SJCRH30 (cell line): ENCODE measurements at regions not wholly inside any gene's neighbourhood (a gene's known extent, or its start where the extent isn't known, plus 50 kb on each side); places are given as distances from the start of the nearest gene placed in this dataset.

Experiments
- DNase-seq, 2 experiments: peaks; one replicate each; pipeline ENCODE4 v3.0.0-alpha.2; 2015 to 2020
- H3K27ac ChIP-seq: fragments of 250-450 bp; sonication (Bioruptor Pico); 2 replicates; pipeline ENCODE4 v1.5.1; 2020; ENCODE audit warnings: mild to moderate bottlenecking, moderate library complexity
- H3K27me3 ChIP-seq: fragments of 250-450 bp; sonication (Bioruptor Pico); 2 replicates; pipeline ENCODE4 v1.5.1; 2020; ENCODE audit warnings: mild to moderate bottlenecking, moderate library complexity
- H3K36me3 ChIP-seq: fragments of 250-450 bp; sonication (Bioruptor Pico); 2 replicates; pipeline ENCODE4 v1.5.1; 2020; ENCODE audit warnings: mild to moderate bottlenecking, moderate library complexity
- H3K4me1 ChIP-seq: fragments of 250-450 bp; sonication (Bioruptor Pico); 2 replicates; pipeline ENCODE4 v1.5.1; 2020; ENCODE audit warnings: mild to moderate bottlenecking, moderate library complexity
- H3K4me3 ChIP-seq: fragments of 250-450 bp; sonication (Bioruptor Pico); 2 replicates; pipeline ENCODE4 v1.5.1; 2020; ENCODE audit warnings: mild to moderate bottlenecking, moderate library complexity
- H3K9me3 ChIP-seq: fragments of 250-450 bp; sonication (Bioruptor Pico); replicated peaks from 2 replicates; pipeline ENCODE4 v1.5.1; 2020; ENCODE audit warnings: mild to moderate bottlenecking, moderate library complexity

DNA sequence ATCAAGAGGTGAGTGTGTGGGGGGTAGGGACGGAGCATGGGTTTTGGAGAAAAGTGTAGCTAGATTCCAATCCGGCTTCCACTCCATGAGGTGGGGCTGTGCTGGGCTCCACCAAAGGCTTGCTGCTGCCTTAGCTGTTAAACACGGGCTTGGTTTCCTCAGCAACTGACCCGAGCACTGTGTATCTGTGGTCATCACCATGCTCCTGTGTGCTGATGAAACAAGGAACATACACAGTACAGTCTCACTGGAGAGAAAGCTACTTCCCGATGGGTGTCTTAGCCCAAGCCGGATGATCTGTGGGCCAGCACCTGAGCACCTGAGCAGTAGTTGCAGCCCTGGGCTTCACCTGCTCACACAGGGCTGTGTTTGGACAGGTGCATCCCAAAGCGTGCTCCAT is 52.9 kb upstream of the VRK1 start:
- Histone ChIP-seq H3K27ac (no peak overlapping the region), H3K4me1 (peaks cover 3% of the 10 kb centered on the region; the same call in 1 of the 2 replicates), H3K27me3 (peaks cover 9% of the 10 kb centered on the region), H3K4me3 (no peak overlapping the region), H3K36me3 (no peaks in the 10 kb centered on the region), H3K9me3 (no peaks in the 10 kb centered on the region)
- no peak for DNase-seq

DNA sequence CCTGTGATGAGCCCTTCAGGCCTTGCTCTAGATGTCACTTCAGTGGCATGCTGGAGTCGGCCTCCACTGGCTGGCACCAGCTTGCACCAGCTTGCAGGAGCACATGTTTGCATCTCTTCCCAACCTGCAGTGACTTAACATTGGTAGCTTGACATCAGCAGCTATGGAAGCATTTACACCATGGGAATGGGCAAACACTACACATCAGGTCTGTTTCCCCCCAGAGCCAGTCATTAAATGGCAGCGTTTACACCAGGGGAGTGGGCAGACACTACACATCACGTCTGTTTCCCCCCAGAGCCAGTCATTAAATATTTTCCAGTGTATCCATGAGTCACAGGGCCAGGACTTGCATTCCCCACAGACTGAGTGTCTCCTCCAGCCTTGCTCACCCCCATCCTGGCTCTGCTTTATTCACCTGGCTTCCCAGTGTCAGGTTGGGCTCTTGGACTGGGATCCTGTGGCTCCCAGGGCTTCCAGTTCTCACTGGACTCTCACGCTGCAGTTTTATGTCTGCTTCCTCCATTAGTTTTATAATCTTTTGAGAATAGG is 51.6 kb upstream of the VRK1 start:
- no peaks in the 10 kb centered on the region for H3K36me3 ChIP-seq
- no peak overlapping the region for H3K27ac ChIP-seq
- peaks cover 9% of the 10 kb centered on the region; the same call in 1 of the 2 replicates for H3K27me3 ChIP-seq
- no peaks in the 10 kb centered on the region for H3K9me3 ChIP-seq
- DNase-seq = no peak
- H3K4me3 ChIP-seq = no peak overlapping the region
- 0 out of 2 replicates have a peak, but pooled peaks cover 2% of the 10 kb centered on the region for H3K4me1 ChIP-seq

DNA sequence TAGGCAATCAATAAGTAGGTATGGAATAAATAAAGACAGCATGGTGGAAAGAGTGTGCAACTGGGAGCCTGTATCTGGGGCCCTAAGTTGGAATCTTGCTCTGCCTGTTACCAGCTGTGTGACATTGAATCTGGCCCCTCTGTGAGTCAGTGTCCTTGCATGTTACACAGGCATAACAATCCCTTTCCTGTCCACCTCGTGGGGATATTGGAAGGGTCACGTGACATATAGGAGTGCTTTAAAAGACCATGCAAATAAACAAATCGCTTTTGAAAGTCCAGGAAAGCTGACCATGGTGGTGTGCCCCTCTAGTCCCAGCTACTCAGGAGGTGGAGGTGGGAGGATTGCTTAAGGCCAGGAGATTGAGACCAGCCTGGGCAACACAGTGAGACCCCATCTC is 51.1 kb upstream of the VRK1 start:
- no peak overlapping the region for H3K27ac ChIP-seq
- H3K4me1 ChIP-seq = no peaks in the 10 kb centered on the region
- H3K36me3 ChIP-seq = no peaks in the 10 kb centered on the region
- no peak overlapping the region for H3K4me3 ChIP-seq
- peaks cover 9% of the 10 kb centered on the region; the same call in 1 of the 2 replicates for H3K27me3 ChIP-seq
- no peak for DNase-seq
- no peaks in the 10 kb centered on the region for H3K9me3 ChIP-seq

DNA sequence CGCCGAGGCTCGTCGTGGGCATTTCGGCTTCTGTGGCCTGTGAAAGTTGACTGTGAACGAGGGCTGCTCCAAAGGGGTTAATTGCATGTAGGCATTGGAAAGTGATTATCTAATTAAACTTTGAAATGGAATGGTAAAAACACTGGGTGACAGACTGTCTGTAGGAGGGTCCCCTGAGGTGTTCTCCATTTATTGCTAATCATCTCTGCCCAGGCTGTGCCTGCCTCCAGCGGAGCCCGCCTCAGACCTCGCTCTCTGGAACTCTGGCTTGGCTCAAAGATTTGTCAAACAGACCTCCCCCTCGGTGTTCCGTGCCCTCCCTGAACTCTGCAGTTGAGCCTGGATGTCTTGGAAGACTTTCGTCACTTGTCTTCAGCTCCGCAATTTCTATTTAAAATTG is 50.2 kb upstream of the VRK1 start:
- H3K36me3 ChIP-seq = no peaks in the 10 kb centered on the region
- peaks cover 9% of the 10 kb centered on the region; the same call in 1 of the 2 replicates for H3K27me3 ChIP-seq
- no peaks in the 10 kb centered on the region for H3K4me1 ChIP-seq
- no peak overlapping the region for H3K27ac ChIP-seq
- no peak overlapping the region for H3K4me3 ChIP-seq
- H3K9me3 ChIP-seq = no peaks in the 10 kb centered on the region
- DNase-seq = no peak
